ENCODE measurements at regions not wholly inside any gene's neighbourhood (a gene's known extent, or its start where the extent isn't known, plus 50 kb on each side); places are given as distances from the start of the nearest gene placed in this dataset.

DNA sequence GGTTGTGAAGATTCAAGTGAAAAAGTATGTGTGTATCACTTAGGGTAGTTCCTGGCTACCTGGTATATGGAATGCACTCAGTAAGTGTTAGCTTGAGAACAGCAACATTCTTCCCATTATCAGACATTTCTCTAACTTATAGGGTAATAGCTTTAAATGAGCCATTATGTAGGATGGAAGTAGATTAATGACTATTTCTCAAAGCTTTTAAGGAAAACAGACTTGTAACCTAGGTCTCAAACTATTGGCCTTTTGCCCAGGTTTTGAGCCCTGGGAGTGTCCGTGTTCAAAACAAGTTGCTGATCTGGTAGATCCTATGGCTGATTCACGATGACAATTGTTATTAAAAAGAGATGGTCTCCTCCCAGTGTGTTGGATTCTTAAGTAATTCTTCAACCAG lies 129.1 kb upstream of the UMPS start:
- H3K79me2 ChIP-seq (ENCODE audit: control insufficient read depth, low read length): no peaks in the 10 kb centered on the region
- no peaks in the 10 kb centered on the region for H3K9me3 ChIP-seq (ENCODE audit: control insufficient read depth, insufficient read depth, low read length)
- H3K4me2 ChIP-seq (ENCODE audit: low read length): no peak overlapping the region
- no peaks in the 10 kb centered on the region for H4K20me1 ChIP-seq (ENCODE audit: control insufficient read depth, insufficient read depth, low read depth, low read length)
- H3K27me3 ChIP-seq (ENCODE audit: control insufficient read depth, low read length): 0 out of 2 replicates have a peak, but pooled peaks cover 3% of the 10 kb centered on the region
- no peaks in the 10 kb centered on the region for H3F3A ChIP-seq (ENCODE audit: control insufficient read depth, insufficient read depth)
- TF ChIP-seq CTCF (IDR thresholded peaks at IDR 0.05; ENCODE audit: low read depth, low read length, poor library complexity, severe bottlenecking) (no peak), EZH2phosphoT487 (IDR thresholded peaks at IDR 0.05; ENCODE audit: borderline replicate concordance, low read length) (no peak)
- no peak overlapping the region for H3K4me3 ChIP-seq (ENCODE audit: low read length)
- no peaks in the 10 kb centered on the region for H3K4me1 ChIP-seq (ENCODE audit: control insufficient read depth, low read length)
- no peaks in the 10 kb centered on the region for H3K9me2 ChIP-seq (replicated peaks; ENCODE audit: control insufficient read depth, low read length)
- no peak overlapping the region for H3K27ac ChIP-seq (ENCODE audit: low read depth, low read length)
- H3K36me3 ChIP-seq (ENCODE audit: control insufficient read depth, low read length): no peaks in the 10 kb centered on the region

GRCh38 chr3:124602980-124603627 lies 127.1 kb upstream of the UMPS start:
- H3K4me1 ChIP-seq (ENCODE audit: control insufficient read depth, low read length): no peaks in the 10 kb centered on the region
- H3K4me2 ChIP-seq (ENCODE audit: low read length): no peak overlapping the region
- no peaks in the 10 kb centered on the region for H3K9me3 ChIP-seq (ENCODE audit: control insufficient read depth, insufficient read depth, low read length)
- no peaks in the 10 kb centered on the region for H4K20me1 ChIP-seq (ENCODE audit: control insufficient read depth, insufficient read depth, low read depth, low read length)
- no peaks in the 10 kb centered on the region for H3F3A ChIP-seq (ENCODE audit: control insufficient read depth, insufficient read depth)
- H3K79me2 ChIP-seq (ENCODE audit: control insufficient read depth, low read length): no peaks in the 10 kb centered on the region
- TF ChIP-seq CTCF (IDR thresholded peaks at IDR 0.05; ENCODE audit: low read depth, low read length, poor library complexity, severe bottlenecking): no peak
- TF ChIP-seq EZH2phosphoT487 (IDR thresholded peaks at IDR 0.05; ENCODE audit: borderline replicate concordance, low read length): no peak
- H3K9me2 ChIP-seq (replicated peaks; ENCODE audit: control insufficient read depth, low read length): no peaks in the 10 kb centered on the region
- H3K36me3 ChIP-seq (ENCODE audit: control insufficient read depth, low read length): no peaks in the 10 kb centered on the region
- no peak overlapping the region for H3K4me3 ChIP-seq (ENCODE audit: low read length)
- 0 out of 2 replicates have a peak, but pooled peaks cover 3% of the 10 kb centered on the region for H3K27me3 ChIP-seq (ENCODE audit: control insufficient read depth, low read length)
- no peak overlapping the region for H3K27ac ChIP-seq (ENCODE audit: low read depth, low read length)

- no peaks in the 10 kb centered on the region for H4K20me1 ChIP-seq (ENCODE audit: control insufficient read depth, insufficient read depth, low read depth, low read length)
- no peaks in the 10 kb centered on the region for H3K36me3 ChIP-seq (ENCODE audit: control insufficient read depth, low read length)
- H3K4me3 ChIP-seq (ENCODE audit: low read length): no peak overlapping the region
- no peaks in the 10 kb centered on the region for H3K4me1 ChIP-seq (ENCODE audit: control insufficient read depth, low read length)
- no peak overlapping the region for H3K4me2 ChIP-seq (ENCODE audit: low read length)
- H3K79me2 ChIP-seq (ENCODE audit: control insufficient read depth, low read length): no peaks in the 10 kb centered on the region
- TF ChIP-seq EZH2phosphoT487 (IDR thresholded peaks at IDR 0.05; ENCODE audit: borderline replicate concordance, low read length): no peak
- no peak for TF ChIP-seq CTCF (IDR thresholded peaks at IDR 0.05; ENCODE audit: low read depth, low read length, poor library complexity, severe bottlenecking)
- H3K27me3 ChIP-seq (ENCODE audit: control insufficient read depth, low read length): 0 out of 2 replicates have a peak, but pooled peaks cover 3% of the 10 kb centered on the region
- H3K9me2 ChIP-seq (replicated peaks; ENCODE audit: control insufficient read depth, low read length): no peaks in the 10 kb centered on the region
- H3K9me3 ChIP-seq (ENCODE audit: control insufficient read depth, insufficient read depth, low read length): no peaks in the 10 kb centered on the region
- H3K27ac ChIP-seq (ENCODE audit: low read depth, low read length): no peak overlapping the region
- no peaks in the 10 kb centered on the region for H3F3A ChIP-seq (ENCODE audit: control insufficient read depth, insufficient read depth)
Measured at GRCh38 chr3:124605781-124606579, 124.3 kb upstream of the UMPS start.

Data from DOHH2 (cell line).